GM19351 (cell line): ENCODE measurements at regions not wholly inside any gene's neighbourhood (a gene's known extent, or its start where the extent isn't known, plus 50 kb on each side); places are given as distances from the start of the nearest gene placed in this dataset.

Experiments
- ATAC-seq: cut with Tn5 transposase; IDR thresholded peaks from one replicate; pipeline ENCODE4 v1.9.1; 2021; ENCODE audit warnings: mild to moderate bottlenecking, moderate library complexity; ENCODE audit not compliant: unreplicated experiment

GRCh38 chr2:121085801-121086200 lies 199.2 kb downstream of the TFCP2L1 start:
- ATAC-seq = no peak

GRCh38 chr2:121086450-121086849 lies 198.6 kb downstream of the TFCP2L1 start:
- no peak for ATAC-seq

- ATAC-seq = no peak
Measured at GRCh38 chr2:121087117-121087516, 197.9 kb downstream of the TFCP2L1 start.

- ATAC-seq = no peak
Measured at GRCh38 chr2:121088251-121089165, 196.5 kb downstream of the TFCP2L1 start.

- ATAC-seq = no peak
Measured at GRCh38 chr2:121089166-121089510, 195.9 kb downstream of the TFCP2L1 start.

GRCh38 chr2:121090088-121090715 lies 194.8 kb downstream of the TFCP2L1 start:
- ATAC-seq = no peak

- ATAC-seq = no peak
Measured at GRCh38 chr2:121092095-121092494, 192.9 kb downstream of the TFCP2L1 start.

- ATAC-seq = no peak
Measured at GRCh38 chr2:121093692-121094091, 191.3 kb downstream of the TFCP2L1 start.

GRCh38 chr2:121094101-121094500 lies 190.9 kb downstream of the TFCP2L1 start:
- no peak for ATAC-seq

- no peak for ATAC-seq
Measured at GRCh38 chr2:121094845-121095244, 190.2 kb downstream of the TFCP2L1 start.

- no peak for ATAC-seq
Measured at GRCh38 chr2:121095257-121096080, 189.5 kb downstream of the TFCP2L1 start.

GRCh38 chr2:121096611-121097010 lies 188.4 kb downstream of the TFCP2L1 start:
- no peak for ATAC-seq

GRCh38 chr2:121098556-121098955 lies 186.4 kb downstream of the TFCP2L1 start:
- ATAC-seq = no peak

- no peak for ATAC-seq
Measured at GRCh38 chr2:121099329-121100290, 185.4 kb downstream of the TFCP2L1 start.

- ATAC-seq = no peak
Measured at GRCh38 chr2:121101093-121101715, 183.8 kb downstream of the TFCP2L1 start.

- ATAC-seq = no peak
Measured at GRCh38 chr2:121102941-121103340, 182.1 kb downstream of the TFCP2L1 start.

GRCh38 chr2:121103960-121104359 lies 181.0 kb downstream of the TFCP2L1 start:
- no peak for ATAC-seq

GRCh38 chr2:121104721-121105141 lies 180.3 kb downstream of the TFCP2L1 start:
- no peak for ATAC-seq

- ATAC-seq = no peak
Measured at GRCh38 chr2:121110924-121111323, 174.1 kb downstream of the TFCP2L1 start.

- ATAC-seq = no peak
Measured at GRCh38 chr2:121118951-121119350, 166.1 kb downstream of the TFCP2L1 start.
